Stimulated activated CD8-positive, alpha-beta memory T cell treated with anti-CD3 and anti-CD28 coated beads, Interleukin-2, amount 100 ng/mL, for 1 hour (primary cell): ENCODE measurements at regions not wholly inside any gene's neighbourhood (a gene's known extent, or its start where the extent isn't known, plus 50 kb on each side); places are given as distances from the start of the nearest gene placed in this dataset.
"Not testable (repeated sequence)": the region's sequence is repeated elsewhere in the genome, so short reads cannot be mapped to it uniquely, and the experiment has no call there.

Experiments
- DNase-seq, 2 donors: peaks; one replicate each; pipeline ENCODE4 v3.0.0-alpha.2; 2020; ENCODE audit warnings: low read depth in 2 of 2

DNA sequence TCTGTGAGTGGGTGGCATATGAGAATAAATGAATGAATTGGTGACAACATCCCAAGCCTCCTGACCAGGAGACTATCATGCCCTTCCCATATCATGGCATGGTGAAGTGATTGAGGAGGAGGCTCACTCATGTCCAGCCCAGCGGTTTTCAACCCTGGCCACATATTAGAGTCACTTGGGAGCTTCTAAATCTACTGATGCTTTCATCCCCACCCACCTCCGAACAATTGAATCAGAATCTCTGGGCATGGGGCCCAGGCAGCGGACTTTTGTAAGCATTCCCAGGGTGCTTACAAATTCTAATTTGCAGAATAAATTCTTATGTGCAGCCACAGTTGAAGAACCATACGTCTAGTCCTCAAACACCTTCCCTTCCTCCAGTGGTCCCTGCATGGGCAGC lies 81.7 kb upstream of the SEC11C start:
- no peak for DNase-seq

GRCh38 chr18:59059140-59059539 lies 80.5 kb upstream of the SEC11C start:
- DNase-seq: no peak

DNA sequence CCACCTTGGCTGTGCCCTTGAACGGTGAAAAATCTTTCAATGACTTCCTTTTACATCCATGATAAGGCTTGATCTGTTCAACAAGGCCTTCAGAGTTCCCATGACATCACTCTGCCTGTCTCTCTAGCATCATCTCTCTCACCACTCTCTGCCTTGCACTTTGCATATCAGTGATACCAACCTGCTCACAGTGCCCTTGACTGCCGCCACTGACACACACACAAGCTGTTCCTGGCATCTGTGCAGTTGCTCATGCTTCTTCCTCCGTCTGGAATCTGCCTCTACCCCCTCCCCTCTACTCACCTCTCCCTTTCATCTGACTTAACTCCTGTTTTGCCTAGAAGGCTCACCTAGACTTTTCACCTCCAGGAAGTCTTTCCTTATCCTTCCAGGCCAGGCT lies 79.1 kb upstream of the SEC11C start:
- no peak for DNase-seq

DNA sequence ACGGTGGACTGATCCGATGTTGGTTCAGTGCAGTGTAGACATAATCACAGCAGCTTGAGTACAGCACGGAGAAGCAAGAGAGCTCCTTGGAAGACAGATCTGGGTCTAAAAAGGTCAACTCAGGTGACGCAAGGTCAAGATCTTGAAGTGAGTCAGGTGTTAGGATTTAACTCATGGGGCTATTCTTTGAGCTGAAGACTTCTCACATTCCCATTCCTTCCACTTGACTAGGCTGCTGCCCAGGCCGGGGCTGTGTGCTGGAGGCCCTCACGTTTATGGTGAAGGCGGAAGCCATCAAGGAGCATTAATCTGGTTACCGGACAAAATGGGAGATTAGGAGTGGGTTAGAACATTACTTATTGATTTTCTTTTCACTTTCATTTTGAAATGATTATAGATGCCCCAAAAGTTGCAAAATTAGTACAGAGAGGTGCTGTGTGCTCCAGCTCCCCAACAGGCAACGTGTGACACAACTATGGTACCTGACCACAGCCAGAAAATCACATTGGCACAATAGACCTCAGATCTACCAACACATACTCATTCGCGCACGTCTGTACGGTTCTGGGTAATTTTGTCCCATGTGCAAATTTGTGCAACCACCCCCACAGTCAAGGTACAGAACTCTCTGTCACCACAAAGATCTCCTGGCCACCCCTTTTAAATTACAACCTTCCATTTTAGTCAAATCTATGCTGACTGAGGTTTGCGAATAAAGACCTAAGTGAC lies 77.6 kb upstream of the SEC11C start:
- DNase-seq: no peak

GRCh38 chr18:59062643-59063006 lies 77.1 kb upstream of the SEC11C start:
- no peak for DNase-seq

- no peak for DNase-seq
These were observed 76.3 kb upstream of the SEC11C start for GRCh38 chr18:59063300-59063906.

DNA sequence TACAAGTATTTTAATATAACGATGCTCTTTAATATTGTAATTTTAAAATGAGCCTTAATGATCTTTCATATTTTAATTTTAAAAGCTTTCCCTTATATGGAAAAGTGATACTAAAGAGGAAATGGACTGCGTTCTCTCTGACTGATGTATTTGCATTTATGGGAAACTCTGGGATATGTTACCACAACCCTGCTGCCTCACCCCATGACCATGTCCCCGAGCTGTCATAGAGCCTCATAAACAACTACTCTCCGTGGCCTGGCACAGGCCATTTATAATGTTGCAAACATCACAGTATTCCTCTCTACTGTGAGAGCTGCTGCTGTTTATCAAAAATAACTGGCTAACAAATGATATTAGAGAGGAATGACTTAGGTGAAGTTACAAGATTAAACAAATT lies 75.8 kb upstream of the SEC11C start:
- no peak for DNase-seq

DNA sequence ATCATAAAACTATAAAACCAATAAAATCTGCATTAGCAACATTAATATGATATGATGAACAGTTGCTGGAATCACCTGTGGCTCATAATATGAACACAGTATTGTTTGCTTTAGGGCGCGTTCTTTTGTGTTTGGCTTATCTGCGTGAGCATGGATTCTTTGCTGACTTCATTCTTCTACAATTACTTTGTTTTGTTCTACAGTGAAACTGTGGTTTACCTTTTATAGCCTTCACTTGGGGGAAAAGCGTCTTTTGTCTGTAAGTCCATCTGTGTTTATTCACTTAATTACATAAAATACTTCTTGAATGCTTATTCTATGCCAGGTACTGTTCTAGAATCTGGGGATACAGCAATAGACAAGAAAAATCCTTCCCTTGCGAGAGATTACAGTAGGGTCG lies 74.0 kb upstream of the SEC11C start:
- DNase-seq: no peak

DNA sequence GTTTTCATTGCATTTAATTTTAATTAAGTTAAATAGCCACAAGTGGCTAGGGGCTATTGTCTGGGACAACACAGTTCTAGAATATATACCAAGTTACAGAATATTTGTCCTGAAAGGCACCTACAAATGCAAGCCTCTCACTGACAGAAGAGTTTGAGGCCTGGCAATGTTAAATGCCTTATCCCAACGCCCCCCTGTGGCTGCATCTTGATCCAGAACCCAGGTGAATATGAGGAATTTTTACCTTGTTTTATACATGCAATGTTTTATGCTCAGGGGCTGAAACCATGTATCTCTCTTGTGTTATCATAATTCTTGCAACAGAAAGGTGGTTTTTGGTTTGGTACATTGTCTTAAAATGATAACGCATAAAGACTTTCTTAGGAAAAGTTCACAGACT lies 71.8 kb upstream of the SEC11C start:
- DNase-seq: no peak

- DNase-seq: no peak
These were observed 71.2 kb upstream of the SEC11C start for GRCh38 chr18:59068276-59069071.

- DNase-seq: peak; percentile 46 to 62
These were observed 69.3 kb upstream of the SEC11C start for GRCh38 chr18:59070181-59070912.

DNA sequence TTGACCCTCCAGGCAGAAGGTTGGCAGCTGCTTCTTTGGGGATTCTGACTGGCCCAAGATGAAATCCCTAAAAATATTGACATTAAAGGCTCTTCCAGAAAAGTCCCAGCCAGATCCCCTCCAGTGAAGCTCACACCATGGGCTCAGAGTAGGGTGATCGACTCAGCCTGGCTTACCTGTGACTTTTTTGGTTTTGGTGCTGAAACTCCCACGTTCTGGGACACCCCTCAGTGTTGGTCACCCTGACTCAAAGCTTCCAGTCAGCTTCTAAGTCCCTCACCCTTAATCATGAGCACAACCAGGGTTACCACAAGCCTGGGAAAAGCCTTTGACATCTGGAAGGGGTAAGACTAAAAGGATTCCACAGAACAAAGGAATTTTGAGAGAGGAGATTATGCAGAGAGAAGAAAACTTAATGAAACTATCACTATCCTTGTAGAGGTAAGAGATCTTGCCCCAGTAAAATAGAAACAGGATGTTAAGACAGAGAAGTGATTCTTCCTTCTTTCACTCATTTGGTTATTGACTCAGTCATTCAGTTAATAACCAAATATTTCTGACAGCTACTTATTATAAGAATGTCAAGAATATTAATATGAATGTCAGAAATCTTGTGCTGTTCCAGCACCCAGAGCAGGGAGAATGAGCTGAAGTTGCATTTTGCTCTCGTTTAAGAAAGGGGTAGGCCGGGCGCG lies 66.8 kb upstream of the SEC11C start:
- no peak for DNase-seq

- no peak for DNase-seq
These were observed 63.8 kb upstream of the SEC11C start for GRCh38 chr18:59075923-59076322.

DNA sequence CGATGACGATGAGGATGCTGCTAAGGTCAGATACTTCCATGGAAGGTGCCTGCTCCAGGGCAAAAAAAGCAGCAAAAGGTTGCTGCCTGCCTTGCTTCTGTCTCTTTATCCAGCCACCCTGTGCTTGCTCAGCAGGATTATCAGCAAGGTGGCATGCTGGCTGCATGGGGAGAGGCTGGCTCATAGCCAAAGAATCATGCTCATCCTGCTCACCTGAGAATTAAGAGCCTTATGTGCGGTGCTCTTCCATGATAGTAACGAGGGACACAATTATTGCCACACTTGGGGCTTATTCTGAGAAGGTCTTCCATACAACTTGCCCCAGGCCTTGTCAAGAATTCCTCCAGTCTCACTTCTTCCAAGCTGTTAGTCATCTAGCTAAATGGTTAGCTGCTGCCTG lies 60.4 kb upstream of the SEC11C start:
- DNase-seq: no peak

- not testable (repeated sequence) for DNase-seq
These were observed 59.8 kb upstream of the SEC11C start for GRCh38 chr18:59079687-59080501.

GRCh38 chr18:59083136-59083818 lies 56.4 kb upstream of the SEC11C start:
- DNase-seq: no peak

- DNase-seq: no peak
These were observed 54.4 kb upstream of the SEC11C start for GRCh38 chr18:59085126-59085794.

GRCh38 chr18:59085797-59086196 lies 53.9 kb upstream of the SEC11C start:
- no peak for DNase-seq

DNA sequence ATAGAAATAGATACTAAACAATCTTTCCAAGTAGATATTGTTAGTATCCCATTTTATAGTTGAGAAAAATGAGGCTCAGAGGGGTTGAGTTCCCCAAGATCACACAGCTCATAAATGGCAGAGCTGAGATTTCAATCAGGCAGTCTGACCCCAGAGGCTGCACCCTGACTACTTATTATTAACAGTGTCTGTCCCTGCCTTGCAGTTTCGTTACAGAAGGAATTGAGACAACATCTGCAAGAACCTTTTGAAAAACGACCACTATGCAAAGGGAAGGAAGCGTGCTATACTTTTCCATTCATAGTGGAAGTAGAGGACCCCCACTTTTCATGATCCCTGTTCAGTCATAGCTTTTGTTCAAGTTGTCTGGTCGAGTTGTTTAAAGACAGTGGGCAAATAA lies 53.2 kb upstream of the SEC11C start:
- DNase-seq: no peak

DNA sequence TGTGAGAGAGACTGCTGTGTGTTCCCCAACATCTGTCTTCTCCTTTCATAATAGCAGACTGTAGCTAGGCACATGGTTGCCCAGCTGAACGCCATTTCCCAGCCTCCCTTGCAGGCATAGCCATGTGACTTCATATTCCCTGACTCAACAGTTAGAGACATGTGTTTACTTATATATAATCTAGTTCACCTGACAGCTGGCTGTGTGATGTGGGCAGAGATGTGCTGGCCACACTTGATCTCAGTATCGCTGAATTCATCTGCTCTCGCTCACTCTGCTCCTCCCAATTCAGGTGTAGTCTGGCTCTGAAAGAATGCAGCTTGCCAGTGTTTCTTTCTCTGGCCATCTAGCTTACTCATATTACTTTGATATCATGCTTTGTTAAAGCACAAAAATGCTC lies 52.3 kb upstream of the SEC11C start:
- no peak for DNase-seq
